HepG2 (cell line): ENCODE measurements at regions not wholly inside any gene's neighbourhood (a gene's known extent, or its start where the extent isn't known, plus 50 kb on each side); places are given as distances from the start of the nearest gene placed in this dataset.

ENCODE experiments used
- EEA1 ChIP-seq: sonication (generic); formaldehyde crosslinking; IDR thresholded peaks from 2 replicates; pipeline ENCODE4 v1.5.1; 2020; ENCODE audit warnings: mild to moderate bottlenecking, missing genetic modification reagents, borderline replicate concordance
- ETV6 ChIP-seq: sonication (generic); formaldehyde crosslinking; conservative IDR thresholded peaks from 2 replicates; pipeline ENCODE4 v1.4.0; 2020; ENCODE audit warnings: missing genetic modification reagents
- MATR3 ChIP-seq: sonication (generic); formaldehyde crosslinking; IDR thresholded peaks from 2 replicates; pipeline ENCODE4 v1.4.0; 2020; ENCODE audit warnings: missing genetic modification reagents
- NFIB ChIP-seq: sonication (generic); formaldehyde crosslinking; IDR thresholded peaks from 2 replicates; pipeline ENCODE4 v1.9.0; 2021; ENCODE audit warnings: missing genetic modification reagents, mild to moderate bottlenecking, borderline replicate concordance
- PPARG ChIP-seq: conservative IDR thresholded peaks from 2 replicates; pipeline ENCODE4 v1.6.1; 2016; ENCODE audit warnings: missing biosample characterization, missing genetic modification reagents
- RARA ChIP-seq: IDR thresholded peaks from 2 replicates; pipeline ENCODE4 v1.6.1; 2016; ENCODE audit warnings: missing genetic modification reagents, missing compliant biosample characterization
- TBL1XR1 ChIP-seq: fragments of 150-350 bp; IDR thresholded peaks from 2 replicates; pipeline ENCODE4 v1.6.1; 2014; ENCODE audit warnings: borderline replicate concordance, low read length; ENCODE audit not compliant: partially characterized antibody
- TRIM24 ChIP-seq: sonication (generic); formaldehyde crosslinking; IDR thresholded peaks from 2 replicates; pipeline ENCODE4 v1.8.0; 2022; ENCODE audit warnings: mild to moderate bottlenecking, missing genetic modification reagents
- ZBTB40 ChIP-seq, 2 experiments: fragments of 450-650 bp in 1 of 2; sonication (generic) in 1 of 2; formaldehyde crosslinking in 1 of 2; IDR thresholded peaks; 2 replicates each; pipeline versions ENCODE4 v1.6.1 to v1.8.0; 2016 to 2022; ENCODE audit warnings: antibody characterized with exemption in 1 of 2, mild to moderate bottlenecking in 1 of 2, missing genetic modification reagents in 1 of 2
- ZFP37 ChIP-seq: sonication (generic); formaldehyde crosslinking; IDR thresholded peaks from 2 replicates; pipeline ENCODE4 v1.4.0; 2020; ENCODE audit warnings: missing genetic modification reagents, borderline replicate concordance
- ZNF644 ChIP-seq: IDR thresholded peaks from 2 replicates; pipeline ENCODE4 v1.6.1; 2016; ENCODE audit warnings: low read depth
- ZSCAN12 ChIP-seq: sonication (generic); formaldehyde crosslinking; IDR thresholded peaks from 2 replicates; pipeline ENCODE4 v1.9.0; 2021; ENCODE audit warnings: mild to moderate bottlenecking, missing genetic modification reagents
- TF ChIP-seq, protein P1 (sequence below): sonication (generic); formaldehyde crosslinking; IDR thresholded peaks from 2 replicates; pipeline ENCODE4 v1.8.0; 2022; ENCODE audit warnings: missing genetic modification reagents, mild to moderate bottlenecking, moderate library complexity, borderline replicate concordance
- TF ChIP-seq, protein P2 (sequence below): IDR thresholded peaks from 2 replicates; pipeline ENCODE4 v1.4.0; 2020; ENCODE audit warnings: mild to moderate bottlenecking, missing genetic modification reagents

DNA sequence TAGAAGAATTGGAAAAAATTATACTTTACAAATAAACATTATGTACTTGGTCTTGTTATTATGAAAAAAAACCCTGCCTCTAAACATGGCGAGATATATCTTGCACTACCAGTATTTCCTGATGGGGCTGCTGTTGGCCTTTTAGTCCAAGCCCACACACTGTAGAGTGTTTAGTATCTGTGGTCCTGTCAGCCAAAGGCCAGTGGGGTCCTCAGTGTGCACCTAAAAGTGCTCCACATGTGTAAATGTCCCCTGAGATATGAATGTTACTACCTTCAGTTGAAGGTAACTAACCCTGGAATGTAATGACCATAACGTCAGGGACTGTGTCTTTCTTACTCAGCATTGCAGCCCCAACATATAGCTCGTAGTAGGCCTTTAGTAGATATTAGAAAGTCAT is 71.1 kb upstream of the HK2 start (continued):
- TF ChIP-seq TBL1XR1 (no peak), TRIM24 (CRISPR knock-in tag) (no peak), ZSCAN12 (CRISPR knock-in tag) (no peak), MATR3 (no peak), ZNF644 (no peak), NFIB (CRISPR knock-in tag) (no peak), EEA1 (CRISPR knock-in tag) (no peak), PPARG (no peak), ZBTB40 (IDR thresholded peaks at IDR 0.05) (no peak), ZBTB40 (CRISPR knock-in tag; IDR thresholded peaks at IDR 0.05) (no peak), ZFP37 (CRISPR knock-in tag) (no peak), RARA (peak; percentile 18; the same call in 1 of the 2 replicates), ETV6 (CRISPR knock-in tag) (no peak)
- TF ChIP-seq, protein P1, sequence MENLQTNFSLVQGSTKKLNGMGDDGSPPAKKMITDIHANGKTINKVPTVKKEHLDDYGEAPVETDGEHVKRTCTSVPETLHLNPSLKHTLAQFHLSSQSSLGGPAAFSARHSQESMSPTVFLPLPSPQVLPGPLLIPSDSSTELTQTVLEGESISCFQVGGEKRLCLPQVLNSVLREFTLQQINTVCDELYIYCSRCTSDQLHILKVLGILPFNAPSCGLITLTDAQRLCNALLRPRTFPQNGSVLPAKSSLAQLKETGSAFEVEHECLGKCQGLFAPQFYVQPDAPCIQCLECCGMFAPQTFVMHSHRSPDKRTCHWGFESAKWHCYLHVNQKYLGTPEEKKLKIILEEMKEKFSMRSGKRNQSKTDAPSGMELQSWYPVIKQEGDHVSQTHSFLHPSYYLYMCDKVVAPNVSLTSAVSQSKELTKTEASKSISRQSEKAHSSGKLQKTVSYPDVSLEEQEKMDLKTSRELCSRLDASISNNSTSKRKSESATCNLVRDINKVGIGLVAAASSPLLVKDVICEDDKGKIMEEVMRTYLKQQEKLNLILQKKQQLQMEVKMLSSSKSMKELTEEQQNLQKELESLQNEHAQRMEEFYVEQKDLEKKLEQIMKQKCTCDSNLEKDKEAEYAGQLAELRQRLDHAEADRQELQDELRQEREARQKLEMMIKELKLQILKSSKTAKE = no peak
- TF ChIP-seq, protein P2, sequence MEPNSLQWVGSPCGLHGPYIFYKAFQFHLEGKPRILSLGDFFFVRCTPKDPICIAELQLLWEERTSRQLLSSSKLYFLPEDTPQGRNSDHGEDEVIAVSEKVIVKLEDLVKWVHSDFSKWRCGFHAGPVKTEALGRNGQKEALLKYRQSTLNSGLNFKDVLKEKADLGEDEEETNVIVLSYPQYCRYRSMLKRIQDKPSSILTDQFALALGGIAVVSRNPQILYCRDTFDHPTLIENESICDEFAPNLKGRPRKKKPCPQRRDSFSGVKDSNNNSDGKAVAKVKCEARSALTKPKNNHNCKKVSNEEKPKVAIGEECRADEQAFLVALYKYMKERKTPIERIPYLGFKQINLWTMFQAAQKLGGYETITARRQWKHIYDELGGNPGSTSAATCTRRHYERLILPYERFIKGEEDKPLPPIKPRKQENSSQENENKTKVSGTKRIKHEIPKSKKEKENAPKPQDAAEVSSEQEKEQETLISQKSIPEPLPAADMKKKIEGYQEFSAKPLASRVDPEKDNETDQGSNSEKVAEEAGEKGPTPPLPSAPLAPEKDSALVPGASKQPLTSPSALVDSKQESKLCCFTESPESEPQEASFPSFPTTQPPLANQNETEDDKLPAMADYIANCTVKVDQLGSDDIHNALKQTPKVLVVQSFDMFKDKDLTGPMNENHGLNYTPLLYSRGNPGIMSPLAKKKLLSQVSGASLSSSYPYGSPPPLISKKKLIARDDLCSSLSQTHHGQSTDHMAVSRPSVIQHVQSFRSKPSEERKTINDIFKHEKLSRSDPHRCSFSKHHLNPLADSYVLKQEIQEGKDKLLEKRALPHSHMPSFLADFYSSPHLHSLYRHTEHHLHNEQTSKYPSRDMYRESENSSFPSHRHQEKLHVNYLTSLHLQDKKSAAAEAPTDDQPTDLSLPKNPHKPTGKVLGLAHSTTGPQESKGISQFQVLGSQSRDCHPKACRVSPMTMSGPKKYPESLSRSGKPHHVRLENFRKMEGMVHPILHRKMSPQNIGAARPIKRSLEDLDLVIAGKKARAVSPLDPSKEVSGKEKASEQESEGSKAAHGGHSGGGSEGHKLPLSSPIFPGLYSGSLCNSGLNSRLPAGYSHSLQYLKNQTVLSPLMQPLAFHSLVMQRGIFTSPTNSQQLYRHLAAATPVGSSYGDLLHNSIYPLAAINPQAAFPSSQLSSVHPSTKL = no peak
